Prostate gland (tissue), 2 donors: ENCODE measurements at regions not wholly inside any gene's neighbourhood (a gene's known extent, or its start where the extent isn't known, plus 50 kb on each side); places are given as distances from the start of the nearest gene placed in this dataset.

ENCODE experiments used
- POLR2A ChIP-seq: fragments of 450-650 bp; IDR thresholded peaks from one replicate; pipeline ENCODE4 v1.6.1; 2016; ENCODE audit warnings: antibody characterized with exemption, mild to moderate bottlenecking
- POLR2AphosphoS5 ChIP-seq: sonication (generic); formaldehyde crosslinking; IDR thresholded peaks from one replicate; pipeline ENCODE4 v1.6.1; 2017; ENCODE audit warnings: antibody characterized with exemption
- TF ChIP-seq, protein P1 (sequence below), 4 experiments: fragments of 200-600 bp in 2 of 4; fragments of 450-650 bp in 2 of 4; sonication (generic) in 2 of 4; IDR thresholded peaks; 1 replicate in 3 of 4; 2 replicates in 1 of 4; pipeline ENCODE4 v1.5.1; 2016 to 2019; ENCODE audit warnings: antibody characterized with exemption in 4 of 4, mild to moderate bottlenecking in 2 of 4, moderate library complexity in 2 of 4

DNA sequence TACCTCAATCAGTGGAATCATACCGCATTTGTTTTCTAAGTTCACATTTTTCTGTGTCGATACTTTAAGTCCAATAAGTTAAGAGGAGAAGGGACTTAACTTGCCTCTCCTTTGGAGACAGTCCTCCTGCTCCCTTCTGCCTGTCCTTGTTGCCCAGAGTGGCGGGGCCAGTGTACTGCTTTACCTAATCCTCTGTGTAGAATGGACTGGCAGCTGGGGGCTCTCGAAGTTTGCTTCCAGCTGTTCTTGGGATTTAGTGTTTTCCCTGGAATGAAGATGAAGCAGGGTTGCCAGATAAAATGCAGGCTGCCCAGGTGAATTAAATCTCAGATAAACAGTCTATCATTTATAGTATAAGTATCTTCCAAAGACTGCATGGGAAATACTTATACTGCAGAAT is 287.6 kb upstream of the C2CD4B start:
- TF ChIP-seq, protein P1, sequence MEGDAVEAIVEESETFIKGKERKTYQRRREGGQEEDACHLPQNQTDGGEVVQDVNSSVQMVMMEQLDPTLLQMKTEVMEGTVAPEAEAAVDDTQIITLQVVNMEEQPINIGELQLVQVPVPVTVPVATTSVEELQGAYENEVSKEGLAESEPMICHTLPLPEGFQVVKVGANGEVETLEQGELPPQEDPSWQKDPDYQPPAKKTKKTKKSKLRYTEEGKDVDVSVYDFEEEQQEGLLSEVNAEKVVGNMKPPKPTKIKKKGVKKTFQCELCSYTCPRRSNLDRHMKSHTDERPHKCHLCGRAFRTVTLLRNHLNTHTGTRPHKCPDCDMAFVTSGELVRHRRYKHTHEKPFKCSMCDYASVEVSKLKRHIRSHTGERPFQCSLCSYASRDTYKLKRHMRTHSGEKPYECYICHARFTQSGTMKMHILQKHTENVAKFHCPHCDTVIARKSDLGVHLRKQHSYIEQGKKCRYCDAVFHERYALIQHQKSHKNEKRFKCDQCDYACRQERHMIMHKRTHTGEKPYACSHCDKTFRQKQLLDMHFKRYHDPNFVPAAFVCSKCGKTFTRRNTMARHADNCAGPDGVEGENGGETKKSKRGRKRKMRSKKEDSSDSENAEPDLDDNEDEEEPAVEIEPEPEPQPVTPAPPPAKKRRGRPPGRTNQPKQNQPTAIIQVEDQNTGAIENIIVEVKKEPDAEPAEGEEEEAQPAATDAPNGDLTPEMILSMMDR (IDR thresholded peaks at IDR 0.05), result no peak
- TF ChIP-seq POLR2AphosphoS5 (no peak), POLR2A (no peak)
